K562 (cell line): ENCODE measurements at regions not wholly inside any gene's neighbourhood (a gene's known extent, or its start where the extent isn't known, plus 50 kb on each side); places are given as distances from the start of the nearest gene placed in this dataset.

ENCODE experiments used
- ATAC-seq: fragments of 200-7000 bp; cut with Tn5 transposase; 3 replicates; pipeline ENCODE4 v1.9.1; 2020; ENCODE audit warnings: moderate library complexity
- BruUV-seq: library from RNA; stranded (reverse); fragments of 400-500 nt; replicated peaks from 2 replicates; lab custom pipeline; 2021; lab: Mats Ljungman, UMichigan
- CTCF ChIA-PET: fragments of 300-600 bp; formaldehyde crosslinking; extraction: SDS; loops from one replicate; lab custom pipeline; 2021; ENCODE audit warnings: low intra/inter-chr PET ratio; lab: Yijun Ruan, JAX
- POLR2A ChIA-PET: fragments of 300-600, 350-650 bp; sonication (Branson Sonifier 250); formaldehyde crosslinking; extraction: SDS; loops from one replicate; lab custom pipeline; 2021; ENCODE audit warnings: antibody characterized with exemption, inconsistent platforms; lab: Yijun Ruan, JAX
- DNase-seq, 4 experiments: peaks; one replicate each; pipeline versions ENCODE4 v3.0.0 to v3.0.0-alpha.2; 2011 to 2018; ENCODE audit warnings: low spot score in 3 of 4, mixed read lengths in 3 of 4; ENCODE audit errors: extremely low read depth in 1 of 4
- FAIRE-seq: peaks from 2 replicates; lab custom pipeline; 2011; peaks lifted over from hg19 to GRCh38; lab: Jason Lieb, UNC
- H2AFZ ChIP-seq: 2 replicates; pipeline ENCODE4 v1.6.0; 2011; ENCODE audit warnings: low read depth, low read length, control low read depth, inconsistent platforms
- H3K27ac ChIP-seq: fragments of 200-600 bp; 3 replicates; pipeline ENCODE4 v1.8.0; 2011; ENCODE audit warnings: low read depth, mild to moderate bottlenecking, control low read depth, inconsistent platforms, low read length, moderate library complexity, mixed read lengths; ENCODE audit errors: extremely low read depth
- H3K27me3 ChIP-seq, 2 experiments: fragments of 300-600 bp in 1 of 2; 2 replicates in 1 of 2; 3 replicates in 1 of 2; pipeline versions ENCODE4 v1.6.0 to v1.8.0; 2011; ENCODE audit warnings: inconsistent platforms in 2 of 2, low read length in 2 of 2, mild to moderate bottlenecking in 1 of 2, mixed read lengths in 1 of 2, moderate library complexity in 1 of 2; ENCODE audit not compliant: control insufficient read depth in 2 of 2, insufficient read depth in 2 of 2
- H3K36me3 ChIP-seq: fragments of 300-600 bp; 3 replicates; pipeline ENCODE4 v1.8.0; 2011; ENCODE audit warnings: mild to moderate bottlenecking, low read length, inconsistent platforms; ENCODE audit not compliant: control insufficient read depth, insufficient read depth
- H3K4me1 ChIP-seq, 2 experiments: fragments of 200-600 bp in 1 of 2; replicated peaks in 1 of 2; 2 replicates in 1 of 2; 3 replicates in 1 of 2; pipeline versions ENCODE4 v1.5.1 to v1.8.0; 2011; ENCODE audit warnings: inconsistent platforms in 2 of 2, low read length in 2 of 2, mild to moderate bottlenecking in 1 of 2, mixed read lengths in 1 of 2, moderate library complexity in 1 of 2; ENCODE audit not compliant: control insufficient read depth in 2 of 2, insufficient read depth in 2 of 2
- H3K4me2 ChIP-seq: 2 replicates; pipeline ENCODE4 v1.6.1; 2011; ENCODE audit warnings: low read length, control low read depth, inconsistent platforms, mixed read lengths; ENCODE audit not compliant: insufficient read depth
- H3K4me3 ChIP-seq: fragments of 200-600 bp; sonication (generic), shearing (Covaris generic); 2 replicates; pipeline ENCODE4 v1.5.1; 2016; ENCODE audit warnings: control low read depth, inconsistent platforms
- H3K79me2 ChIP-seq: fragments of 200-600 bp; 3 replicates; pipeline ENCODE4 v1.8.0; 2011; ENCODE audit warnings: low read length, inconsistent platforms; ENCODE audit not compliant: control insufficient read depth, insufficient read depth
- H3K9ac ChIP-seq, 2 experiments: 2 replicates each; pipeline versions ENCODE4 v1.6.0 to v1.6.1; 2011; ENCODE audit warnings: low read depth in 2 of 2, low read length in 2 of 2, control low read depth in 1 of 2, inconsistent platforms in 1 of 2, mild to moderate bottlenecking in 1 of 2, mixed read lengths in 1 of 2; ENCODE audit not compliant: insufficient read depth in 1 of 2
- H3K9me1 ChIP-seq: one replicate; pipeline ENCODE4 v1.6.0; 2011; ENCODE audit warnings: inconsistent platforms, mild to moderate bottlenecking, low read length, moderate library complexity; ENCODE audit not compliant: control insufficient read depth, insufficient read depth
- H3K9me3 ChIP-seq: replicated peaks from 2 replicates; pipeline ENCODE4 v1.5.1; 2011; ENCODE audit warnings: low read depth, low read length, inconsistent platforms; ENCODE audit not compliant: control insufficient read depth, insufficient read depth
- H4K20me1 ChIP-seq: replicated peaks from 2 replicates; pipeline ENCODE4 v1.6.1; 2011; ENCODE audit warnings: low read length, inconsistent platforms, mixed read lengths; ENCODE audit not compliant: control insufficient read depth, insufficient read depth
- CCNT2 ChIP-seq: IDR thresholded peaks from 2 replicates; pipeline ENCODE4 v1.6.1; 2011; ENCODE audit warnings: borderline replicate concordance, low read depth, mild to moderate bottlenecking, moderate library complexity, mixed read lengths, low read length; ENCODE audit not compliant: insufficient read length; ENCODE audit errors: extremely low read depth
- HMBOX1 ChIP-seq: sonication (generic); IDR thresholded peaks from 2 replicates; pipeline ENCODE4 v1.6.1; 2016
- HMG20A ChIP-seq: fragments of 450-650 bp; formaldehyde crosslinking; conservative IDR thresholded peaks from 2 replicates; pipeline ENCODE4 v1.4.0; 2020; ENCODE audit warnings: mild to moderate bottlenecking, mixed read lengths
- SLC30A9 ChIP-seq: fragments of 250-450 bp; sonication (Bioruptor Pico); IDR thresholded peaks from 2 replicates; pipeline ENCODE4 v1.8.0; 2022; ENCODE audit warnings: mild to moderate bottlenecking, moderate library complexity
- WGBS: fragments of 100-300 bp; shearing (Covaris generic); methylation state at CpG from one replicate; pipeline ENCODE4 v1.1.6; 2016; ENCODE audit warnings: low coverage, mixed read lengths; ENCODE audit not compliant: insufficient coverage; ENCODE audit errors: missing lambda C conversion rate; 5-methylcytosine and 5-hydroxymethylcytosine counted together
- in situ Hi-C: fragments of 300-500 bp; cut with MboI; formaldehyde crosslinking; loops from 4 replicates; pipeline ENCODE4 v1.15.0; 2018; ENCODE audit warnings: inconsistent platforms, mixed read lengths
- intact Hi-C: fragments of 100-400 bp; cut with micrococcal nuclease; formaldehyde crosslinking; loops from 2 replicates; pipeline ENCODE4 v1.14.2; 2022
- TF ChIP-seq, protein P1 (sequence below), 2 experiments: fragments of 250-450 bp in 1 of 2; fragments of 450-650 bp in 1 of 2; sonication (Bioruptor Pico) in 1 of 2; IDR thresholded peaks; 2 replicates each; pipeline versions ENCODE4 v1.6.1 to v1.8.0; 2016 to 2021; ENCODE audit warnings: mild to moderate bottlenecking in 2 of 2, moderate library complexity in 2 of 2, missing compliant biosample characterization in 1 of 2, missing genetic modification characterization in 1 of 2
- TF ChIP-seq, protein P2 (sequence below): fragments of 150-350 bp; IDR thresholded peaks from 2 replicates; pipeline ENCODE4 v1.6.1; 2014; ENCODE audit warnings: low read depth, mild to moderate bottlenecking, low read length, borderline replicate concordance

- DNase-seq (no peak), FAIRE-seq (no peak), ATAC-seq (no peak)
- Histone ChIP-seq H3K9me3 (no peaks in the 10 kb centered on the region), H3K79me2 (no peaks in the 10 kb centered on the region), H3K4me3 (no peak overlapping the region), H3K27me3 (no peaks in the 10 kb centered on the region), H3K4me1 (no peaks in the 10 kb centered on the region), H3K9ac (no peak overlapping the region), H3K9me1 (no peaks in the 10 kb centered on the region), H3K36me3 (no peaks in the 10 kb centered on the region), H2AFZ (no peak overlapping the region), H3K4me2 (no peak overlapping the region), H4K20me1 (no peaks in the 10 kb centered on the region), H3K27ac (no peak overlapping the region)
- intact Hi-C loops, result no loop called here
- no TSS peak for BruUV-seq
- in situ Hi-C loops, result no loop called here
- ChIA-PET CTCF (no interaction called here), POLR2A (no interaction called here)
- WGBS, result 10% methylated on average over 2 of the region's 3 CpGs
- TF ChIP-seq, protein P1, sequence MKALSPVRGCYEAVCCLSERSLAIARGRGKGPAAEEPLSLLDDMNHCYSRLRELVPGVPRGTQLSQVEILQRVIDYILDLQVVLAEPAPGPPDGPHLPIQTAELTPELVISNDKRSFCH (CRISPR knock-in tag; IDR thresholded peaks at IDR 0.05), result no peak
- TF ChIP-seq, protein P1 (tag; IDR thresholded peaks at IDR 0.05), result no peak
- TF ChIP-seq HMG20A (CRISPR knock-in tag) (no peak), CCNT2 (no peak)
Measured at GRCh38 chr15:87287156-87287555, 969.4 kb downstream of the NTRK3 start.

- H4K20me1 ChIP-seq, result no peaks in the 10 kb centered on the region
- 0 out of 3 replicates have a peak, but pooled peaks cover 2% of the 10 kb centered on the region for H3K36me3 ChIP-seq
- ChIA-PET POLR2A (interaction anchor here (0.9 kb wide), 1 partner anchor 24 kb away, joined by 3 read pairs; no protein-coding TSS in a partner anchor), CTCF (no interaction called here)
- no peaks in the 10 kb centered on the region for H3K27me3 ChIP-seq
- in situ Hi-C loops (no loop called here), intact Hi-C loops (no loop called here)
- FAIRE-seq (no peak), DNase-seq (no peak), ATAC-seq (no peak)
- no peak overlapping the region for H3K4me3 ChIP-seq
- no peak overlapping the region for H3K4me2 ChIP-seq
- H3K9me1 ChIP-seq, result no peaks in the 10 kb centered on the region
- H2AFZ ChIP-seq, result no peak overlapping the region
- no TSS peak for BruUV-seq
- WGBS, result 0% methylated on average over 1 of the region's 1 CpG
- H3K27ac ChIP-seq, result no peak overlapping the region
- no peaks in the 10 kb centered on the region for H3K9me3 ChIP-seq
- no peaks in the 10 kb centered on the region for H3K4me1 ChIP-seq
- H3K79me2 ChIP-seq, result no peaks in the 10 kb centered on the region
- no peak overlapping the region for H3K9ac ChIP-seq
- TF ChIP-seq, protein P2, sequence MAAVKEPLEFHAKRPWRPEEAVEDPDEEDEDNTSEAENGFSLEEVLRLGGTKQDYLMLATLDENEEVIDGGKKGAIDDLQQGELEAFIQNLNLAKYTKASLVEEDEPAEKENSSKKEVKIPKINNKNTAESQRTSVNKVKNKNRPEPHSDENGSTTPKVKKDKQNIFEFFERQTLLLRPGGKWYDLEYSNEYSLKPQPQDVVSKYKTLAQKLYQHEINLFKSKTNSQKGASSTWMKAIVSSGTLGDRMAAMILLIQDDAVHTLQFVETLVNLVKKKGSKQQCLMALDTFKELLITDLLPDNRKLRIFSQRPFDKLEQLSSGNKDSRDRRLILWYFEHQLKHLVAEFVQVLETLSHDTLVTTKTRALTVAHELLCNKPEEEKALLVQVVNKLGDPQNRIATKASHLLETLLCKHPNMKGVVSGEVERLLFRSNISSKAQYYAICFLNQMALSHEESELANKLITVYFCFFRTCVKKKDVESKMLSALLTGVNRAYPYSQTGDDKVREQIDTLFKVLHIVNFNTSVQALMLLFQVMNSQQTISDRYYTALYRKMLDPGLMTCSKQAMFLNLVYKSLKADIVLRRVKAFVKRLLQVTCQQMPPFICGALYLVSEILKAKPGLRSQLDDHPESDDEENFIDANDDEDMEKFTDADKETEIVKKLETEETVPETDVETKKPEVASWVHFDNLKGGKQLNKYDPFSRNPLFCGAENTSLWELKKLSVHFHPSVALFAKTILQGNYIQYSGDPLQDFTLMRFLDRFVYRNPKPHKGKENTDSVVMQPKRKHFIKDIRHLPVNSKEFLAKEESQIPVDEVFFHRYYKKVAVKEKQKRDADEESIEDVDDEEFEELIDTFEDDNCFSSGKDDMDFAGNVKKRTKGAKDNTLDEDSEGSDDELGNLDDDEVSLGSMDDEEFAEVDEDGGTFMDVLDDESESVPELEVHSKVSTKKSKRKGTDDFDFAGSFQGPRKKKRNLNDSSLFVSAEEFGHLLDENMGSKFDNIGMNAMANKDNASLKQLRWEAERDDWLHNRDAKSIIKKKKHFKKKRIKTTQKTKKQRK, result no peak
- no peak for TF ChIP-seq SLC30A9
- no peak for TF ChIP-seq HMBOX1
Measured at GRCh38 chr15:87269566-87269965, 987.0 kb downstream of the NTRK3 start.
